ENCODE measurements at regions not wholly inside any gene's neighbourhood (a gene's known extent, or its start where the extent isn't known, plus 50 kb on each side); places are given as distances from the start of the nearest gene placed in this dataset.

GRCh38 chr16:7206469-7206868 lies 126.2 kb upstream of the RBFOX1 start:
- TF ChIP-seq CTCF (IDR thresholded peaks at IDR 0.05 in 2 of 3, conservative IDR thresholded peaks at IDR 0.05 in 1 of 3; ENCODE audit: borderline replicate concordance in 1 of 3, insufficient read depth in 1 of 3, low read depth in 2 of 3, low read length in 2 of 3) (no peak), POLR2AphosphoS5 (IDR thresholded peaks at IDR 0.05; ENCODE audit: low read depth, low read length) (no peak), FOSL1 (IDR thresholded peaks at IDR 0.05; ENCODE audit: low read depth) (no peak), REST (IDR thresholded peaks at IDR 0.05; ENCODE audit: low read depth) (no peak), ZNF274 (IDR thresholded peaks at IDR 0.05; ENCODE audit: low read depth, low read length) (no peak), POLR2A (IDR thresholded peaks at IDR 0.05; ENCODE audit: borderline replicate concordance, extremely low read depth, insufficient read depth, insufficient read length) (no peak)
